ENCODE measurements at regions not wholly inside any gene's neighbourhood (a gene's known extent, or its start where the extent isn't known, plus 50 kb on each side); places are given as distances from the start of the nearest gene placed in this dataset.

DNA sequence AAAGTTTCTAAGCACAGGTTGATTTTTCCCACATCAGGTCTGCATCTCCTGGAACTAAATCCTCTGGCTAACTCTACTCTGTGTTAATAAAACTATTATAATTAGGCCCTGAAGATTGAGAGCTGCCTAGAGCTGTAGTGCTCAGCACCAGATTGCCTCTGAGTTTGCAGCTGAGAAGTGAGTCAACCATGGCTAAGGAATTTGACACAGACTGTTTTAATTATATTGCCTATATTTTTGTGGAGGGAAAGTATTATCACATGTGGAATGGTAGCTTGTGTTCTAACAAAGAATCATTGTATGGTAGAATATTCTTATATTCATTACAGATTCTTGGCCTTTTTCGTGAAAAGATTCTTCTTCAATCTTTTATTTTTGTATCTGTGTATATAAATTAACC, 1907.6 kb upstream of the TENM3 start:
- 0 to 75% (median 64%) methylated on average over 1 of the region's 1 CpG for WGBS, 5 donors
- Histone ChIP-seq H3K36me3 (no peaks in the 10 kb centered on the region), H3K9me3 (no peaks in the 10 kb centered on the region), H3K27me3 (replicated peaks in 1 of 7) (no peaks in the 10 kb centered on the region), H3K4me1 (no peaks in the 10 kb centered on the region), H3K27ac (no peak overlapping the region), H3K4me3 (no peak overlapping the region)
- intact Hi-C loops (cut with DNase I; ENCODE audit: low total_unique reads) = no loop called here
- DNase-seq = no peak
- TF ChIP-seq, protein P1, sequence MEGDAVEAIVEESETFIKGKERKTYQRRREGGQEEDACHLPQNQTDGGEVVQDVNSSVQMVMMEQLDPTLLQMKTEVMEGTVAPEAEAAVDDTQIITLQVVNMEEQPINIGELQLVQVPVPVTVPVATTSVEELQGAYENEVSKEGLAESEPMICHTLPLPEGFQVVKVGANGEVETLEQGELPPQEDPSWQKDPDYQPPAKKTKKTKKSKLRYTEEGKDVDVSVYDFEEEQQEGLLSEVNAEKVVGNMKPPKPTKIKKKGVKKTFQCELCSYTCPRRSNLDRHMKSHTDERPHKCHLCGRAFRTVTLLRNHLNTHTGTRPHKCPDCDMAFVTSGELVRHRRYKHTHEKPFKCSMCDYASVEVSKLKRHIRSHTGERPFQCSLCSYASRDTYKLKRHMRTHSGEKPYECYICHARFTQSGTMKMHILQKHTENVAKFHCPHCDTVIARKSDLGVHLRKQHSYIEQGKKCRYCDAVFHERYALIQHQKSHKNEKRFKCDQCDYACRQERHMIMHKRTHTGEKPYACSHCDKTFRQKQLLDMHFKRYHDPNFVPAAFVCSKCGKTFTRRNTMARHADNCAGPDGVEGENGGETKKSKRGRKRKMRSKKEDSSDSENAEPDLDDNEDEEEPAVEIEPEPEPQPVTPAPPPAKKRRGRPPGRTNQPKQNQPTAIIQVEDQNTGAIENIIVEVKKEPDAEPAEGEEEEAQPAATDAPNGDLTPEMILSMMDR (IDR thresholded peaks at IDR 0.05 in 8 of 11, conservative IDR thresholded peaks at IDR 0.05 in 3 of 11) = no peak
- no peak for TF ChIP-seq POLR2A (IDR thresholded peaks at IDR 0.05)
- TF ChIP-seq POLR2AphosphoS5 (IDR thresholded peaks at IDR 0.05) = no peak

DNA sequence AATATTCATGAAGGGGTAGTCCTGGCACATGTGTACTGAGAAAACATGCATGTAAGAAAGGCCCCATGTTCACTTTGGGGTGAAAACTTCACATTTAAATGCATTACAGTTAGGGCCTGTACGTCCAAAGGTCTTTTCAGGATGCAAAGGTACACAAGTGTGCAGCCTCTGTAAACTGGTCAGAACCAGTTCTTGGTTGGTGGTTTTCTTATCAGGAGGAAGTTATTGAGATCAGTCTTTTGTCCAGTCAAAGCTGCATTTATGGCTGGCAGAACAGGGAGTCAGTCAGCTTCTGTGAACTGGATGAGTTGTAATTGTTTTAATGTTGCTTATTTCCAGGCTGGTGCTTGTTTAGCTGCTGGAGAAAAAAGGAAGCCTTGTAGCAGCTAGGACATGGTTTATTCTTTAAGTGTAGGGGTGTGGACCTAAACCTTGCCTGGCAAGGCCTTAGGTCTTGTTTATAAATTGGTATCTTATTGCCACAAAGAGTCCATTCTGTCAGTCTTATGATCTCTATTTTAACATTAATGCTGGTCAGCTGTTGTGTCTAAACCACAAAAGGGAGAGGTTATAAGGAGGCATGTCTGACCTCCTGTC, 1906.6 kb upstream of the TENM3 start:
- Histone ChIP-seq H3K27me3 (replicated peaks in 1 of 7) (no peaks in the 10 kb centered on the region), H3K4me1 (no peaks in the 10 kb centered on the region), H3K9me3 (no peaks in the 10 kb centered on the region), H3K36me3 (no peaks in the 10 kb centered on the region), H3K27ac (no peak overlapping the region), H3K4me3 (no peak overlapping the region)
- TF ChIP-seq, protein P1 (IDR thresholded peaks at IDR 0.05 in 8 of 11, conservative IDR thresholded peaks at IDR 0.05 in 3 of 11) = no peak
- no peak for TF ChIP-seq POLR2AphosphoS5 (IDR thresholded peaks at IDR 0.05)
- no peak for TF ChIP-seq POLR2A (IDR thresholded peaks at IDR 0.05)
- DNase-seq = no peak
- 0 to 68% (median 50%) methylated on average over 1 of the region's 1 CpG for WGBS, 5 donors
- intact Hi-C loops (cut with DNase I; ENCODE audit: low total_unique reads) = no loop called here

DNA sequence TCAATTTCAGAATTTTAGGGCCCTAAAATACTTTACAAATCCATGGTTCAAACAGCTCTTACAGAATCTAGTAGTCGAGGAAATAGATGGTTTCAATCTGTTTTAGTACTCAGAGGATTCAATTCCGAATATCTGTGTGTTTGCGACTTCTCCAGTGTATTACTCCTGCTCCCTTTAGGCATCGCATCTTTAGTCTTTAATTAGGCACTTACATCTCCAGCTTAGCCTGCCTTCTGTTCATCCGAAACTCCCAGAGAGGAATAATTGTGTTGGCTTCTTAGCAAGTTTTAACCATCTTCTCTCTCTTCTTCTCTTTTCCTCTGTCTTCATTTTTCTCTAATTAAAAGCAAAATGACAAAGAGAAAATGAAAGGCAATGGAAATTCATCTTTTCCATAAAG, 1901.3 kb upstream of the TENM3 start:
- intact Hi-C loops (cut with DNase I; ENCODE audit: low total_unique reads) = no loop called here
- no peak overlapping the region for H3K27ac ChIP-seq
- 87 to 88% (median 87%) methylated on average over 5 of the region's 5 CpGs for WGBS, 5 donors
- H3K4me3 ChIP-seq = no peak overlapping the region
- no peaks in the 10 kb centered on the region for H3K9me3 ChIP-seq
- H3K36me3 ChIP-seq = no peaks in the 10 kb centered on the region
- no peaks in the 10 kb centered on the region for H3K4me1 ChIP-seq
- TF ChIP-seq POLR2A (IDR thresholded peaks at IDR 0.05) (no peak), POLR2AphosphoS5 (IDR thresholded peaks at IDR 0.05) (no peak)
- TF ChIP-seq, protein P1 (IDR thresholded peaks at IDR 0.05 in 8 of 11, conservative IDR thresholded peaks at IDR 0.05 in 3 of 11) = no peak
- H3K27me3 ChIP-seq (replicated peaks in 1 of 7) = no peaks in the 10 kb centered on the region
- no peak for DNase-seq

DNA sequence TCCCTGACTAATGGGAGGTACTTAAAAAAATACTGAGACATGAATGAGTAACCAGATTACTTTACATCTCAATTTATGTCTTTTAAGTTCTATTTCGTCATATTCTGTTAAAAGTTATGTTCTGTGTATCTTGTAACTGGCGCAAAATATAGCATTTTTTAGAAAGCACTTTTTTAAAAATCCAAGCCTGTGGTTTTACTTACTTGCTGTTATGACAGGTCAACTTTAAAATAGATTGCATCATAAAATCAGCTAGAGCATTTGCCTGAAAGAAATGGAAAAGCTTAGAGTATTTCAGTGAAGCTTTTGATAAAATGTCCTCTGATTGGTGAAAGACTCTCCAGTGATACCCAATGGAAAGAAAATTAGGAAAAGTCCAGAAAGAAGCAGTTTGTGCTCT, 1892.3 kb upstream of the TENM3 start:
- Histone ChIP-seq H3K27me3 (replicated peaks in 1 of 7) (no peaks in the 10 kb centered on the region), H3K4me1 (no peaks in the 10 kb centered on the region), H3K9me3 (peaks cover 0 to 15% (median 0%) of the 10 kb centered on the region in 8 donors), H3K4me3 (no peak overlapping the region), H3K36me3 (no peaks in the 10 kb centered on the region), H3K27ac (no peak overlapping the region)
- TF ChIP-seq, protein P1 (IDR thresholded peaks at IDR 0.05 in 8 of 11, conservative IDR thresholded peaks at IDR 0.05 in 3 of 11) = no peak
- no peak for TF ChIP-seq POLR2A (IDR thresholded peaks at IDR 0.05)
- TF ChIP-seq POLR2AphosphoS5 (IDR thresholded peaks at IDR 0.05) = no peak
- DNase-seq = no peak
- WGBS, 5 donors = 56 to 79% (median 77%) methylated on average over 2 of the region's 2 CpGs
- intact Hi-C loops (cut with DNase I; ENCODE audit: low total_unique reads) = no loop called here
